ENCODE measurements at regions not wholly inside any gene's neighbourhood (a gene's known extent, or its start where the extent isn't known, plus 50 kb on each side); places are given as distances from the start of the nearest gene placed in this dataset.

DNA sequence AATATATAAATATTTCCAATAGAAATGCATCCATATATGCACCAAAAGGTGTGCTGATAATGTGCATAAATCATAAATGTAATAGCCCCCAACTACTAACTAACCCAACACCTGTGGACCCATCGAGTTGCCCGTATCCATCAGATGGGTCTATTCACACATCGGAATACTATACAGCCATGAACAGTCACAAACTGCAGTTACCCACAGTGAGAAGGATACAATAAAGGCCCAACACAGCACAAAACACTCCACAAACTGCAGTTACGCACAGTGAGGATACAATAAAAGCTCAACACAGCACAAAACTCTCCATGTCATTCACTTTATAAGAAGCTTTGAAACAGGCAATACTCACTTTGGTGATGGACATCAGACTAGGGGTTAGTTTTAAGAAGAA, 145.3 kb upstream of the OTOS start:
- no peak for TF ChIP-seq CTCF (IDR thresholded peaks at IDR 0.05)
- no peak for DNase-seq
- Histone ChIP-seq H3K27me3 (ENCODE audit: insufficient read depth in 3 of 3, low read length in 2 of 3) (no peaks in the 10 kb centered on the region), H3K4me1 (no peaks in the 10 kb centered on the region), H3K9me3 (no peaks in the 10 kb centered on the region), H3K4me3 (no peak overlapping the region), H3K27ac (no peak overlapping the region), H3K36me3 (ENCODE audit: insufficient read depth in 1 of 2, low read depth in 1 of 2) (no peaks in the 10 kb centered on the region)
- WGBS, 3 donors, result 75 to 83% (median 81%) methylated on average over 4 of the region's 4 CpGs
- no peak for ATAC-seq
- intact Hi-C loops (cut with DNase I), result no loop called here

- Histone ChIP-seq H3K4me3 (no peak overlapping the region), H3K27ac (no peak overlapping the region), H3K27me3 (ENCODE audit: insufficient read depth in 3 of 3, low read length in 2 of 3) (no peaks in the 10 kb centered on the region), H3K4me1 (no peaks in the 10 kb centered on the region), H3K9me3 (no peaks in the 10 kb centered on the region), H3K36me3 (ENCODE audit: insufficient read depth in 1 of 2, low read depth in 1 of 2) (no peaks in the 10 kb centered on the region)
- TF ChIP-seq CTCF (IDR thresholded peaks at IDR 0.05), result no peak
- DNase-seq (peak in 1 of 2 donors; percentile 39), ATAC-seq (no peak)
- 79 to 88% (median 82%) methylated on average over 6 of the region's 6 CpGs for WGBS, 3 donors
- intact Hi-C loops (cut with DNase I), result no loop called here
These were observed 146.1 kb upstream of the OTOS start for GRCh38 chr2:240286596-240286995.

DNA sequence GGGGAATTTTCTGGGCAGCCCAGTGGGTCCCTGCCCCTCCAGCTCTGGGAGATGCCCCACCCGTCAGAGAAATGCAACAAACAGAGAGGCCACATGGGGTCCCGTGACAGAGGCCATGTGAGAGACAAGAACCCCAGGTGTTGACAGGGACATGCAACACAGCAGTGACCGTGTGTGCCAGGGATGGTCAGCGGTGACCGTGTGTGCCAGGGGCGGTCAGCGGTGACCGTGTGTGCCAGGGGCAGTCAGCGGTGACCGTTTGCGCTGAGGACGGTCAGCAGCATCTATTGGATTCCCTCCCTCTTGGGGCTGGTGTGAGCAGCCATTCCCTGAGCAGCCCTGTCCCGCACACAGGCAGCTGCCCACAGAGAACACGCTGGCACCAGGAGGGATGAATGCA, 146.6 kb upstream of the OTOS start:
- no peaks in the 10 kb centered on the region for H3K27me3 ChIP-seq (ENCODE audit: insufficient read depth in 3 of 3, low read length in 2 of 3)
- 50 to 74% (median 62%) methylated on average over 14 of the region's 14 CpGs for WGBS, 3 donors
- H3K27ac ChIP-seq, result no peak overlapping the region
- H3K4me3 ChIP-seq, result no peak overlapping the region
- intact Hi-C loops (cut with DNase I), result no loop called here
- DNase-seq, result peak in 1 of 2 donors; percentile 44
- peak in 3 of 4 donors; percentile 30 to 78 (median 50) for ATAC-seq
- TF ChIP-seq CTCF (IDR thresholded peaks at IDR 0.05), result no peak
- H3K9me3 ChIP-seq, result no peaks in the 10 kb centered on the region
- no peaks in the 10 kb centered on the region for H3K36me3 ChIP-seq (ENCODE audit: insufficient read depth in 1 of 2, low read depth in 1 of 2)
- H3K4me1 ChIP-seq, result no peaks in the 10 kb centered on the region

DNA sequence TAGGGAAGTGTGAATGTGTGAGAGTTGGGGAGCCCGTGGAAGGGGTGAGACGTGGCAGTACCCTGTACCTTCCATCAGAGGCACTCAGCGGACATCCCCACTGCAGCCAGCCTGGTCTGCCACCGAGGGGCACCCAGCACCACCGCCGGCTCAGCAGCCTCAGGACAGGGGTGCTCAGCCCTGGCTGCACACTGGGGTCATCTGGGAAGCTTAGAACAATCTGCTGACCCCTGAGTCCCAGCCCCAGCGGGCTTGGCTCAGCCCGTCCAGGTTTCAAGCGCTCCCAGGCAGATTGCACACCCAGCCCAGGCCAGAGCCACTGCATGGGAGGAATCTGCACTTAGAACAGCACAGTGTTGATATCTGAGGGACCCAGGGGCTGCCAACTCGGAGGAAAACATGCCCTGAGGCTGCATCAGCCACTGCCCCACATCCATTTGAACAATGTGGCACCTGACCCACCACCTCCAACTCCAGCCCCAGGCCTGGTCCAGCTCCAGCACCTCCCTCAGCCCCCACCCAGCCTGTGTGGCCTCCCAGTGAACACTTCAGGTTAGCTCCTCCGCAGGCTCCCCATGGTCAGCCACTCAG, 147.1 kb upstream of the OTOS start:
- Histone ChIP-seq H3K4me3 (no peak overlapping the region), H3K4me1 (no peaks in the 10 kb centered on the region), H3K36me3 (ENCODE audit: insufficient read depth in 1 of 2, low read depth in 1 of 2) (no peaks in the 10 kb centered on the region), H3K27ac (no peak overlapping the region), H3K27me3 (ENCODE audit: insufficient read depth in 3 of 3, low read length in 2 of 3) (no peaks in the 10 kb centered on the region), H3K9me3 (no peaks in the 10 kb centered on the region)
- no peak for TF ChIP-seq CTCF (IDR thresholded peaks at IDR 0.05)
- ATAC-seq (peak; percentile 10 to 54 (median 36)), DNase-seq (peak in 1 of 2 donors; percentile 41)
- intact Hi-C loops (cut with DNase I), result no loop called here
- 79 to 83% (median 82%) methylated on average over 11 of the region's 11 CpGs for WGBS, 3 donors

- no peak overlapping the region for H3K4me3 ChIP-seq
- TF ChIP-seq CTCF (IDR thresholded peaks at IDR 0.05), result no peak
- DNase-seq (peak in 1 of 2 donors; percentile 29), ATAC-seq (no peak)
- H3K27ac ChIP-seq, result no peak overlapping the region
- H3K36me3 ChIP-seq (ENCODE audit: insufficient read depth in 1 of 2, low read depth in 1 of 2), result no peaks in the 10 kb centered on the region
- intact Hi-C loops (cut with DNase I), result no loop called here
- no peaks in the 10 kb centered on the region for H3K9me3 ChIP-seq
- H3K4me1 ChIP-seq, result peaks cover 4% of the 10 kb centered on the region
- H3K27me3 ChIP-seq (ENCODE audit: insufficient read depth in 3 of 3, low read length in 2 of 3), result no peaks in the 10 kb centered on the region
- 77 to 85% (median 82%) methylated on average over 6 to 7 of the region's 7 CpGs for WGBS, 3 donors
These were observed 147.4 kb upstream of the GPC1 start for GRCh38 chr2:240288087-240288521.
